ENCODE measurements at regions not wholly inside any gene's neighbourhood (a gene's known extent, or its start where the extent isn't known, plus 50 kb on each side); places are given as distances from the start of the nearest gene placed in this dataset.

- H3K4me3 ChIP-seq (ENCODE audit: severe bottlenecking): no peak overlapping the region
- DNase-seq (ENCODE audit: low spot score): no peak
- TF ChIP-seq CTCF (IDR thresholded peaks at IDR 0.05; ENCODE audit: poor library complexity, severe bottlenecking): no peak
- H3K4me1 ChIP-seq (ENCODE audit: insufficient read depth, poor library complexity, severe bottlenecking): peaks cover 13% of the 10 kb centered on the region
- H3K27ac ChIP-seq (ENCODE audit: poor library complexity, severe bottlenecking): peak overlapping the region; percentile 6
- no peaks in the 10 kb centered on the region for H3K27me3 ChIP-seq (ENCODE audit: insufficient read depth, poor library complexity, severe bottlenecking)
- ATAC-seq (ENCODE audit: low read depth): no peak
- H3K9me3 ChIP-seq (ENCODE audit: severe bottlenecking): no peaks in the 10 kb centered on the region
- peaks cover 28% of the 10 kb centered on the region for H3K36me3 ChIP-seq (ENCODE audit: low read depth)
These were observed 57.4 kb downstream of the ZBTB38 start for GRCh38 chr3:141425523-141426233.

GRCh38 chr3:141426404-141427034 lies 58.2 kb downstream of the ZBTB38 start:
- H3K4me1 ChIP-seq (ENCODE audit: insufficient read depth, poor library complexity, severe bottlenecking): peaks cover 10% of the 10 kb centered on the region
- DNase-seq (ENCODE audit: low spot score) (no peak), ATAC-seq (ENCODE audit: low read depth) (no peak)

GRCh38 chr3:141427764-141428163 lies 59.1 kb upstream of the RASA2 start:
- Histone ChIP-seq H3K27ac (ENCODE audit: poor library complexity, severe bottlenecking) (no peak overlapping the region), H3K9me3 (ENCODE audit: severe bottlenecking) (no peaks in the 10 kb centered on the region), H3K4me3 (ENCODE audit: severe bottlenecking) (no peak overlapping the region), H3K27me3 (ENCODE audit: insufficient read depth, poor library complexity, severe bottlenecking) (no peaks in the 10 kb centered on the region), H3K36me3 (ENCODE audit: low read depth) (peaks cover 28% of the 10 kb centered on the region), H3K4me1 (ENCODE audit: insufficient read depth, poor library complexity, severe bottlenecking) (peaks cover 7% of the 10 kb centered on the region)
- DNase-seq (ENCODE audit: low spot score) (no peak), ATAC-seq (ENCODE audit: low read depth) (no peak)
- TF ChIP-seq CTCF (IDR thresholded peaks at IDR 0.05; ENCODE audit: poor library complexity, severe bottlenecking): no peak

More at GRCh38 chr3:141426404-141427034, 58.2 kb downstream of the ZBTB38 start:
- H3K36me3 ChIP-seq (ENCODE audit: low read depth): peaks cover 28% of the 10 kb centered on the region
- peak overlapping the region; percentile 6 for H3K27ac ChIP-seq (ENCODE audit: poor library complexity, severe bottlenecking)
- TF ChIP-seq CTCF (IDR thresholded peaks at IDR 0.05; ENCODE audit: poor library complexity, severe bottlenecking): no peak
- H3K9me3 ChIP-seq (ENCODE audit: severe bottlenecking): no peaks in the 10 kb centered on the region
- no peaks in the 10 kb centered on the region for H3K27me3 ChIP-seq (ENCODE audit: insufficient read depth, poor library complexity, severe bottlenecking)
- no peak overlapping the region for H3K4me3 ChIP-seq (ENCODE audit: severe bottlenecking)

- Histone ChIP-seq H3K27ac (ENCODE audit: poor library complexity, severe bottlenecking) (no peak overlapping the region), H3K36me3 (ENCODE audit: low read depth) (peaks cover 28% of the 10 kb centered on the region), H3K4me3 (ENCODE audit: severe bottlenecking) (no peak overlapping the region), H3K27me3 (ENCODE audit: insufficient read depth, poor library complexity, severe bottlenecking) (no peaks in the 10 kb centered on the region), H3K9me3 (ENCODE audit: severe bottlenecking) (no peaks in the 10 kb centered on the region), H3K4me1 (ENCODE audit: insufficient read depth, poor library complexity, severe bottlenecking) (peaks cover 7% of the 10 kb centered on the region)
- DNase-seq (ENCODE audit: low spot score) (no peak), ATAC-seq (ENCODE audit: low read depth) (no peak)
- TF ChIP-seq CTCF (IDR thresholded peaks at IDR 0.05; ENCODE audit: poor library complexity, severe bottlenecking): no peak
These were observed 57.3 kb upstream of the RASA2 start for GRCh38 chr3:141429371-141430035.
